Activated CD4-positive, alpha-beta T cell treated with anti-CD3 and anti-CD28 coated beads for 4 hours (primary cell): ENCODE measurements at regions not wholly inside any gene's neighbourhood (a gene's known extent, or its start where the extent isn't known, plus 50 kb on each side); places are given as distances from the start of the nearest gene placed in this dataset.

Source experiments
- DNase-seq, 2 donors: peaks; one replicate each; pipeline ENCODE4 v3.0.0-alpha.2; 2020

DNA sequence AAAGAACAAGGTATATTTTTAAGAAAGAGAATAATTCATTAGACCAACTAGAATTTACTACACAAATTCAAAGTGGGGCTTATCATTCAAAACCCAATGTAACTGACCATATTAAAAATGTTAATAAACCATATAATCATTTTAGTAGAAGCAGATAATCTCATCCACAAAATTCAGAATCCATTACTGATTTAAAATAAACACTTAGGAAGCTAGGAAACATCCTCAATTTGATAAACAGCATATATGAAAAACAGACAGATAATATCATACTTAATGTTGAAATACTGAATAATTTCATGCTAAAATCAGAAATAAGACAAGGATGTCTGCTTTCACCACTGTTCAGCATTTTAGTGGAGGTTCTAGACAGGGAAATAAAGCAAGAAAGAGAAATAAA is 902.8 kb upstream of the PHF14 start:
- no peak for DNase-seq

DNA sequence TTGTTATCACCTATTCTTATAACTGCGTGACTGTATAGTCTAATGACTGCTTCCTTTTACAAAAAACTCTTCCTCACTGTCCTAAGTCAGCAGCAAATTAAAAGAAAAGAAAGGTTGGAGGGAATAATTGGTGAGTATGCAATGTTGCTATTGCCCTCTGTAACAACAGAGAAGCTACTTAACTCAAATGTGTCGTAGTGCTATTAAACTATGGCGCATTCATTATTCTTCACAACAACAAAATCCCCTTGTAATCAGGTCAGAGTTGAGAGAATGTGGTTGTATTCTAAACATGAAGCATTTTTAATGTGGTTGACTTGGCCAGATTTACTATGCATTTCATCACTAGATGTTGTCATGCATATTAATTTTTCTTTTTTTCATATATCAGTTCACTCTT is 897.8 kb upstream of the PHF14 start:
- DNase-seq, result no peak

- DNase-seq, result no peak
Measured at GRCh38 chr7:10076660-10077300, 896.9 kb upstream of the PHF14 start.

DNA sequence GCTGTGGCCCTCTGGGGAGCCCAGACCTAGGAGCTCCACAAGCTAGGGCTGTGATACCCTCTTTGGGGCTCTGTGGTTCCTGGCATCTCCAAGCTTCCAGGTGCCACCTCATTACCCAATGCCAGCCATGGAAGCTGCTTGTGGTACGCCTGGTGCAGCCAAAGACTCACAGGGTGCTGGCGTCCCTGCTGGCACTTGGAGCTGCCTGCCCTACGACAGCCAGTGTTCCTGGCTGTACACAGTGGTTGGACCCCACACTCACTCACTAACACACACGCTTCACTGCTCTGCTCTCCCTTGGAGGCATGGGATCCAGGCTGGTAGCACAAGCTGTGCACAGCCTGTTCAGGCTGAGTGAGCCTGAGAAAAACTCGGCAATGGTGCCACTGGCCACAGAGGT is 894.1 kb upstream of the PHF14 start:
- DNase-seq, result no peak

DNA sequence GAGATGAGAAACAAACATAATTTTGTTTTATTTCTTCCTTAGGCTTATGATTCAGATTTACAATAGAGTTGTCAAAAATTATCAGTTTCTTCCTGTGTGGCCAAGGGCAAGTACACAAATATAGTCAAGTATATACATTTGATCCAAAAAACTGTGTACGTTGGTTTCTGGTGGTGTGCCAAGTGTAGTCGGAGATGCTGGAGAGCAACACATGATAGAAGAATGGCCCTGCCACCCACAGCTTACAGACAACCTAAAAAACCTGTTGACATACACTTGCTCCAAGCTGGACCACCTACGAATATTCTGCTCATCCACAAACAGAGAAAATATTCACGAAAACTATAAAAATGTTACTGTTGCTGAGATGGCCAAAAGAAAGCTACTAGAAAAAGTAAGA is 890.8 kb upstream of the PHF14 start:
- DNase-seq, result no peak

- no peak for DNase-seq
Measured at GRCh38 chr7:10083766-10084165, 889.9 kb upstream of the PHF14 start.

DNA sequence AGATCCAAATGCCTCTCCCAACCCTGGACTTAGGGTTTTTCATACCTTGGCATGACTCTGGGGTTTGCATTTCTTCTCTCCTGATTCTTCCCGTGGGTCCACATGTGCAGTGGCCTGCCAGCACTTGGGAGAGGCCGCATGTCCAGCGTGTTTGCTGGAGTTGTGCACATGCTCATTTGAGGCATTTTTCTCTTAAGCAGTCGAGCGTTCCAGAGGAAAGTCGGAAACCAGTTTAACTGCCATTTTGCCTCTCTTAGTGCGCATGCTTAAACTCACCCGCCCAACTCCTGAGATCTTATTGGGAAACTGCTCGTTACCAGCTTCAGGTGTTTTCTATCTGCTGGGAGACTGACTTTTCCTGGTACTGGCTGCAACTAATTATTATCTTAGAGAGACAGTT is 888.4 kb upstream of the PHF14 start:
- no peak for DNase-seq

DNA sequence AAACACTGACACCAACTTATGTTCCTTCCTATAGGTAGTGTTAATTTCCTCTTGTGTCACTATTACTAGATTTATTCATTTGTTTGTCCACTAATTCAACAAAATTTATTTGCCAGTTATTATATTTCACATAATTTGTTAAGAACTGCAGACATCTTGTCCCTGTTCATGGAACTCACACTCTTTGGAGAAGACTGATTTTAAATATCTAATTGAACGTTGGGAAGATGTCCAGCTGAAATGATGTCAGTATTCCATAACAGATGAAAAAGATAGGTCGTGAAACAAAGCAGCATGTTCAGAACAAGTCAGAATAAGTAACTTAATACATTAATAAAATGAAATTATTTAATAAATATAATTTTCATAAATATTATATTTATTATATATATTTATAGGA is 873.1 kb upstream of the PHF14 start:
- DNase-seq, result no peak

DNA sequence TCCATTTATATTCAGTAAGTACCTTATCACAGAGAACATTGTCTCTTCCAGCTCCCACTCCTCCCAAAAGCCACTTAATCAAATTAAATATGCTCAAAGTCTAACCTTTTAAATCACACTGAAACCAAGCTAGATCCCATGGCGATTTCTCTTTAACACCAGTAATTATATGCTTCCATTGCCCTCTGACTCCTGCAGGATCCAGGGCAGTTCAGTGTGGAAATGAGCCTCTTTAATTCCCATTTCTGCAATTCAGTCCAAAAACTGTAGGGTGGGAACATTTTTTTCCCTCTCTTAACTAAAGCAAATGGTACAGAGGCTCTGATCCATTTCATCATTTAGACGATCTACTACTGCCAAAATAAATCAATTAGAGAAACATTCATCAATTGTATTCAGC is 872.3 kb upstream of the PHF14 start:
- no peak for DNase-seq

- no peak for DNase-seq
Measured at GRCh38 chr7:10104292-10104691, 869.4 kb upstream of the PHF14 start.

- no peak for DNase-seq
Measured at GRCh38 chr7:10106609-10107008, 867.1 kb upstream of the PHF14 start.

DNA sequence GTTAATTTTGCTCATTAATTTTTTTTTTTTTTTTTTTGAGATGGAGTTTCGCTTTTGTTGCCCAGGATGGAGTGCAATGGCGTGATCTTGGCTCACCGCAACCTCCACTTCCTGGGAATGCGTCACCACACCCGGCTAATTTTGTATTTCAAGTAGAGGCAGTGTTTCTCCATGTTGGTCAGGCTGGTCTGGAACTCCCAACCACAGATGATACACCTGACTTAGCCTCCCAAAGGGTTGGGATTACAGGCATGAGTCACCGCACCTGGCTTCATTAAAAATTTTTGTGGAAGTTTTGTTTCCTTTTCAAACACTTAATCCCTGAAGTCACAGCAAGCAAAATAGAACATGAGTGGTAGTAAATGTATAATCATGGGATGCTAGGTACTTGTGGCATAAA is 857.2 kb upstream of the PHF14 start:
- no peak for DNase-seq

- no peak for DNase-seq
Measured at GRCh38 chr7:10117815-10118214, 855.9 kb upstream of the PHF14 start.

GRCh38 chr7:10120936-10121335 is 852.7 kb upstream of the PHF14 start:
- DNase-seq, result no peak

GRCh38 chr7:10121631-10122030 is 852.0 kb upstream of the PHF14 start:
- DNase-seq, result no peak

DNA sequence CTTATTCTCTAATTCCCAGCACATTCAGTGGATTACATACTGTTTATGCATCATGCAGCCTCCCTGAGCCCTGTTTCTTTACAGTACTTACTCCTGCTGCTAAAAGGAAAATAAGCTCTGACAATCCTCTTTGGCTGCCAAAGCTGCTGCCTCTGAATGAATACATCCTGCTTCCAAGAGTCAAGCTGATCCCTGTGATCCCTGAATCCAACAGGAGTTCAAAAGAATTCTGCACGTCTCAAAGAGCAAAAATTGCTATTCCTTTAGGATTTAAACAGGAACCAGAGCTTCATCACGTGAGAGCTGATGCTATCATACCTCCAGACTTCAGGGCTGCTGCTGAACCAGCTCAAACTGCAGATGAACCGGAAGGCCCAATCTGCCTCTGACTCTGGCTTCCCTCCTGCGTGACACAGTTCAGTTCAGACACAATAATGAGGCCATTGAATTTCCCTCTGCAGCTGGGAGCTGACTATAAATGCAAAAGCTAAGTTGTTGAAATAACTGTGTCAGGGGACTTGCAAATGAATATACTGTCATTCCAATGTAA is 851.0 kb upstream of the PHF14 start:
- no peak for DNase-seq

DNA sequence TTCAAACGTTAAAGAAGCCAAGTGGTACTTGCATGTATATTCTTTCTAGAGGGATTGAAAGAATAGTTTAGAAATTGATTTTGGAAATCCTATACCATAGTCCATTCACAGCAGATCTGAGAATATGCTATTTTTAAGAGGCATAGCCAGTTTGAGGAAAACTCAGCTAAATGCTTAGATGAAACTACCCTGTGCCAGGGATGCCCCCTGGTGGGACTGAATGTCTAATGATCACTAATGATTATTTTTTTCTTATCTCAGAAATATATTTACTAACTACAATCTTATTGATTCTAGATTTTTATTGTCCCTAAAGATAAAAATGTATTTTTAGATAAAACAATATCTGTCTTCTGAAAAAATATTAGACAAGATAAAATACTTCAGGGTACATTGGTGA is 844.9 kb upstream of the PHF14 start:
- DNase-seq, result no peak

- no peak for DNase-seq
Measured at GRCh38 chr7:10138087-10138854, 835.4 kb upstream of the PHF14 start.

DNA sequence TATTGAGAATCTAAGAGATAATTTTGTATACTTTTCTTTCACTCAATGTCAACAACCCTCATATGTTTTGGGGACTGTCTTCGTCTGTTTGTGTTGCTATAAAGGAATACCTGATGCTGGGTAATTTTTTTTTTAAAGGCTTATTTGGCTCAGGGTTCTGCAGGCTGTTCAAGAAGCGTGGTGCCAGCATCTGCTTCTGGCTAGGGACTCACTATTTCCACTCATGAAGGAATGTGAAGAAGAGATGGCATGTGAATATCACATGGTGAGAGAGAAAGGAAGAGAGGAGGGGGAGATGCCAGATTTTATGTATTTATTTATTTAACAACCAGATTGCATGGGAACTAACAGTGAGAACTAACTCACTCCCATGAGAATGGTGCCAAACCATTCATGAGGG is 827.4 kb upstream of the PHF14 start:
- DNase-seq, result no peak

- no peak for DNase-seq
Measured at GRCh38 chr7:10156972-10157371, 816.7 kb upstream of the PHF14 start.

DNA sequence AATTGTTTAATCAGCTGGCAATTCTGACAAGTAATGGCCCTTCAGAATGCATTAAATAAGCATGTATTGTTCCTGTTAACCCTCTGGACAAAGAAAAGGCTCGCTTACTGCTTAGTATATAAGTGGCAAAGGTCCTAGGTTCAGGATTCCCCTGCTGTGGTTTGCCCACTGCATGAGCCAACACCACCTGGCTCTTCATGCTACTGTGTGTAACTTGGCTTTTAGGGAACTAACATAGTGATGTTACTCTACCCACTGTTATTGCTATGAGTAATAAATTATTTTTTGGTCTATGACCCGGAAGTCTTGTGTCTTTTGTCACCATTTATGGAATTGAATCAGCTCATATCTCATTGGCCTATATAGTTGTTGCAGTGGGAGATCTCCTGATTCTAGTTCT is 791.7 kb upstream of the PHF14 start:
- DNase-seq, result no peak

- no peak for DNase-seq
Measured at GRCh38 chr7:10192074-10192473, 781.6 kb upstream of the PHF14 start.

- no peak for DNase-seq
Measured at GRCh38 chr7:10205696-10206095, 768.0 kb upstream of the PHF14 start.

- no peak for DNase-seq
Measured at GRCh38 chr7:10210000-10210399, 763.7 kb upstream of the PHF14 start.

GRCh38 chr7:10211016-10211415 is 762.7 kb upstream of the PHF14 start:
- no peak for DNase-seq
